Ishikawa (cell line): ENCODE measurements at regions not wholly inside any gene's neighbourhood (a gene's known extent, or its start where the extent isn't known, plus 50 kb on each side); places are given as distances from the start of the nearest gene placed in this dataset.

Experiments used
- CEBPB ChIP-seq: IDR thresholded peaks from 2 replicates; pipeline ENCODE4 v1.6.1; 2012
- CREB1 ChIP-seq: IDR thresholded peaks from 2 replicates; pipeline ENCODE4 v1.6.1; 2012; ENCODE audit warnings: low read depth
- EGR1 ChIP-seq: IDR thresholded peaks from 2 replicates; pipeline ENCODE4 v1.6.1; 2012
- EP300 ChIP-seq: IDR thresholded peaks from 2 replicates; pipeline ENCODE4 v1.6.1; 2012; ENCODE audit warnings: borderline replicate concordance
- FOXM1 ChIP-seq: IDR thresholded peaks from 2 replicates; pipeline ENCODE4 v1.6.1; 2012; ENCODE audit warnings: low read depth, borderline replicate concordance
- MAX ChIP-seq: IDR thresholded peaks from 2 replicates; pipeline ENCODE4 v1.6.1; 2012
- NFIC ChIP-seq: IDR thresholded peaks from 2 replicates; pipeline ENCODE4 v1.6.1; 2012
- RAD21 ChIP-seq: IDR thresholded peaks from 2 replicates; pipeline ENCODE4 v1.6.1; 2012; ENCODE audit warnings: low read depth
- TAF1 ChIP-seq: IDR thresholded peaks from 2 replicates; pipeline ENCODE4 v1.6.1; 2012; ENCODE audit warnings: low read depth, mild to moderate bottlenecking
- TCF12 ChIP-seq: IDR thresholded peaks from 2 replicates; pipeline ENCODE4 v1.6.1; 2012; ENCODE audit warnings: low read depth
- TEAD4 ChIP-seq: IDR thresholded peaks from 2 replicates; pipeline ENCODE4 v1.6.1; 2012
- YY1 ChIP-seq: IDR thresholded peaks from 2 replicates; pipeline ENCODE4 v1.6.1; 2012; ENCODE audit warnings: low read depth
- ZBTB7A ChIP-seq: IDR thresholded peaks from 2 replicates; pipeline ENCODE4 v1.6.1; 2012; ENCODE audit warnings: low read depth
- TF ChIP-seq, protein P1 (sequence below): IDR thresholded peaks from 2 replicates; pipeline ENCODE4 v1.6.1; 2012
- TF ChIP-seq, protein P2 (sequence below): IDR thresholded peaks from 2 replicates; pipeline ENCODE4 v1.6.1; 2012; ENCODE audit warnings: low read depth, mild to moderate bottlenecking

- TF ChIP-seq YY1 (no peak), ZBTB7A (no peak), FOXM1 (no peak), NFIC (no peak), CEBPB (no peak)
- TF ChIP-seq, protein P1, sequence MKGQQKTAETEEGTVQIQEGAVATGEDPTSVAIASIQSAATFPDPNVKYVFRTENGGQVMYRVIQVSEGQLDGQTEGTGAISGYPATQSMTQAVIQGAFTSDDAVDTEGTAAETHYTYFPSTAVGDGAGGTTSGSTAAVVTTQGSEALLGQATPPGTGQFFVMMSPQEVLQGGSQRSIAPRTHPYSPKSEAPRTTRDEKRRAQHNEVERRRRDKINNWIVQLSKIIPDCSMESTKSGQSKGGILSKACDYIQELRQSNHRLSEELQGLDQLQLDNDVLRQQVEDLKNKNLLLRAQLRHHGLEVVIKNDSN, result no peak
Observed at GRCh38 chr6:93081901-93082300, 337.5 kb downstream of the EPHA7 start.

DNA sequence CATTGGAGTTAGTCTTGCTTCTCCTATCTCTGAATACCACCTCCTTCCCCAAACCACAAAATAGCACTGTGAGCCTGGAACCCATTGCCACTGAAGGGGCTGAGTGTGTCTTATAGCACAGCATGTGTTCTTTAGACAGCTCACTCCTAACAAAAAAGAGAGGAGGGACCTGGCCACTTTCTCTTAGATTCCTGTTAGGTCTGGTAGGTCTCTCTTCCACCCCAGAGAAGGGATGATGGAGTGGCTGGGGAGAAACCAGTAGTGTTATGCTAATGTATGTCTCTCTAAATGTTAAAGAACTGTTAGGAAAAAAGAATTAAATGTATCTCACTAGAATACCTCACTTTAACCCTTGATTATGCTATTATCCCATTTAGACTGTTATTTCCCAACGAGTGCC lies 340.3 kb downstream of the EPHA7 start:
- TF ChIP-seq ZBTB7A (no peak), FOXM1 (no peak), TAF1 (no peak), NFIC (no peak), CREB1 (no peak)
- TF ChIP-seq, protein P2, sequence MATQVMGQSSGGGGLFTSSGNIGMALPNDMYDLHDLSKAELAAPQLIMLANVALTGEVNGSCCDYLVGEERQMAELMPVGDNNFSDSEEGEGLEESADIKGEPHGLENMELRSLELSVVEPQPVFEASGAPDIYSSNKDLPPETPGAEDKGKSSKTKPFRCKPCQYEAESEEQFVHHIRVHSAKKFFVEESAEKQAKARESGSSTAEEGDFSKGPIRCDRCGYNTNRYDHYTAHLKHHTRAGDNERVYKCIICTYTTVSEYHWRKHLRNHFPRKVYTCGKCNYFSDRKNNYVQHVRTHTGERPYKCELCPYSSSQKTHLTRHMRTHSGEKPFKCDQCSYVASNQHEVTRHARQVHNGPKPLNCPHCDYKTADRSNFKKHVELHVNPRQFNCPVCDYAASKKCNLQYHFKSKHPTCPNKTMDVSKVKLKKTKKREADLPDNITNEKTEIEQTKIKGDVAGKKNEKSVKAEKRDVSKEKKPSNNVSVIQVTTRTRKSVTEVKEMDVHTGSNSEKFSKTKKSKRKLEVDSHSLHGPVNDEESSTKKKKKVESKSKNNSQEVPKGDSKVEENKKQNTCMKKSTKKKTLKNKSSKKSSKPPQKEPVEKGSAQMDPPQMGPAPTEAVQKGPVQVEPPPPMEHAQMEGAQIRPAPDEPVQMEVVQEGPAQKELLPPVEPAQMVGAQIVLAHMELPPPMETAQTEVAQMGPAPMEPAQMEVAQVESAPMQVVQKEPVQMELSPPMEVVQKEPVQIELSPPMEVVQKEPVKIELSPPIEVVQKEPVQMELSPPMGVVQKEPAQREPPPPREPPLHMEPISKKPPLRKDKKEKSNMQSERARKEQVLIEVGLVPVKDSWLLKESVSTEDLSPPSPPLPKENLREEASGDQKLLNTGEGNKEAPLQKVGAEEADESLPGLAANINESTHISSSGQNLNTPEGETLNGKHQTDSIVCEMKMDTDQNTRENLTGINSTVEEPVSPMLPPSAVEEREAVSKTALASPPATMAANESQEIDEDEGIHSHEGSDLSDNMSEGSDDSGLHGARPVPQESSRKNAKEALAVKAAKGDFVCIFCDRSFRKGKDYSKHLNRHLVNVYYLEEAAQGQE, result no peak
- TF ChIP-seq, protein P1, result no peak

DNA sequence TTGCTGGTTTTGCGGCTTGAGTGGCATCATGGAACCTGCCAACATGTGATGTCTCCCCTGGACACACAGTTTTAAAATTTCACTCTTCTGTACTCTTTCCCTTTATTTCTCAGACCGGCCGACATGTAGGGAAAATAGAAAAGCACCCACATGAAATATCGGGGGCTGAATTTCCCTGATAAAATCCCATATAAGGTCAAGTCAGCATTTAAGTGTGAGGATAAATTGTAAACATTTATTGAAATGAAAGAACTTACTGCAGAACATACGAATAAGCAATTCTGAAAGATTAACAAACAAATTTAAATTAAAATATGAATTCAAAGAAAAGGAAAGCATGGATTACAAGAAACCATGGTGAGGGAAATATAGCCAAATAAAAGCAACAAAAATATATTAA lies 345.5 kb downstream of the EPHA7 start:
- no peak for TF ChIP-seq CREB1
- no peak for TF ChIP-seq CEBPB
- TF ChIP-seq YY1, result no peak
- TF ChIP-seq TAF1, result no peak
- TF ChIP-seq RAD21, result no peak
- no peak for TF ChIP-seq NFIC
- TF ChIP-seq TCF12, result no peak
- no peak for TF ChIP-seq EP300
- TF ChIP-seq, protein P2, result no peak
- TF ChIP-seq MAX, result no peak
- TF ChIP-seq, protein P1, result no peak
- no peak for TF ChIP-seq TEAD4
- TF ChIP-seq EGR1, result no peak
- TF ChIP-seq ZBTB7A, result no peak
- TF ChIP-seq FOXM1, result no peak

DNA sequence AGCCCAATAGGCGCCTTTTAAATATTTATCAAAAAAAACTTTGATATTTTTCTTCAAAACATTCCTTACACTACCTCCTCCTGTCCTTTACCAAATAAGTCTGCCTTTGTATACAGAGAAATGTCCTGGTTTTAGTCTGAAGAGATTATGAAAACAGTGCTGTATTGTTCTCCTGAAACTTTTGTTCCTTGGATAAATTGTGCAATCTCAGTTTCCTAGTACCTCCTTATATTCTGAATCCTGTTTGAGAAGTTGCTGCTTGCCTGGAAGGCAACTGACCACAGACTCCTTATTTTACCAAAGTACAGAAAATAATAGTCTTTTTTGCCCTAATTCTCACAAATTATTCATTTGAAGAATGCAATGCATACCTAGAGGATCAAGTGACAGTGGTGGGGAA lies 349.5 kb downstream of the EPHA7 start:
- TF ChIP-seq YY1 (no peak), TEAD4 (no peak), ZBTB7A (no peak), NFIC (no peak), CREB1 (no peak), TAF1 (no peak), CEBPB (no peak), MAX (no peak), EGR1 (no peak), FOXM1 (no peak), TCF12 (no peak), EP300 (no peak), RAD21 (no peak)
- TF ChIP-seq, protein P1, result no peak
- TF ChIP-seq, protein P2, result no peak
